ENCODE measurements at regions not wholly inside any gene's neighbourhood (a gene's known extent, or its start where the extent isn't known, plus 50 kb on each side); places are given as distances from the start of the nearest gene placed in this dataset.
"Not testable (repeated sequence)": the region's sequence is repeated elsewhere in the genome, so short reads cannot be mapped to it uniquely, and the experiment has no call there.

- DNase-seq = no peak
These were observed 264.9 kb downstream of the ZWINT start for GRCh38 chr10:56096226-56096517.

DNA sequence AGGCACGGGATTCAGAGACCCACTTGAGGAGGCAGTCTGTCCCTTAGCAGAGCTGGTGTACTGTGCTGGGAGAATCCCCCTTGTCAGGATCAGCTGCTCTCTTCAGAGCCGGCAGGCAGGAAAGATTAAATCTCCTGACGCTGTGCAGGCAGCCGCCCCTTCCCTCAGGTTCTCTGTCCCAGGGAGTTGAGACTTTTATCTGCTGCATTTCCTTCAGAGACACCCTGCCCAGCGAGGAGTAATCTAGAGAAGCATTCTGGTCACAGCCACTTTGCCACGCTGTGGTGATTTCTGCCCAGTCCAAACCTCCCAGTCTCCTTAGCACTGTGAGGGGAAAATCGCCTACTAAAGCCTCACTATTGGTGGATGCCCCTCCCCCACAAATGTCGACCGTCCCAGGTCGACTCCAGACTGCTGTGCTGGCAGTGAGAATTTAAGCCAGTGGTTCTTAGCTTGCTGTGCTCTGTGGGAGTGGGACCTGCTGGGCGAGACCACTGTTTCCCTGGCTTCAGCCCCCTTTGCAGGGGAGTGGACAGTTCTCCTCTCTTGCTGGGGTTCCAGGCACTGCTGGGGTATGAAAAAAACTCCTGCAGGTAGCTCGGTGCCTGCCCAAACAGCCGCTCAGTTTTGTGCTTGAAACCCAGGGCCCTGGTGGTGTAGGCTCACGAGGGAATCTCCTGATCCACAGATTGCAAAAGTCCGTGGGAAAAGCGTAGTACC lies 265.4 kb downstream of the ZWINT start:
- no peak for DNase-seq

DNA sequence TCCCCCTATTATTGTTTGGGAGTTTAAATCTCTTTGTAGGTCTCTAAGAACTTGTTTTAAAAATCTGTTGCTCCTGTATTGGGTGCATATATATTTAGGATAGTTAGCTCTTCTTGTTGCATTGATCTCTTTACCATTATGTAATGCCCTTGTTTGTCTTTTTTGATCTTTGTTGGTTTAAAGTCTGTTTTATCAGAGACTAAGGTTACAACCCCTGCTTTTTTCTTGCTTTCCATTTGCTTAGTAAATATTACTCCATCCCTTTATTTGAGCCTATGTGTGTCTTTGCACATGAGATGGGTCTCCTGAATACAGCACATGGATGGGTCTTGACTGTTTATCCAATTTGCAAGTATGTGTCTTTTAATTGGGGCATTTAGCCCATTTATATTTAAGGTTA lies 267.4 kb downstream of the ZWINT start:
- DNase-seq = not testable (repeated sequence)

- DNase-seq = no peak
These were observed 269.2 kb downstream of the ZWINT start for GRCh38 chr10:56091872-56092271.

GRCh38 chr10:56090914-56091540 lies 270.0 kb downstream of the ZWINT start:
- DNase-seq = no peak

- no peak for DNase-seq
These were observed 275.5 kb downstream of the ZWINT start for GRCh38 chr10:56085406-56086122.

- DNase-seq = no peak
These were observed 278.9 kb downstream of the ZWINT start for GRCh38 chr10:56082169-56082568.

DNA sequence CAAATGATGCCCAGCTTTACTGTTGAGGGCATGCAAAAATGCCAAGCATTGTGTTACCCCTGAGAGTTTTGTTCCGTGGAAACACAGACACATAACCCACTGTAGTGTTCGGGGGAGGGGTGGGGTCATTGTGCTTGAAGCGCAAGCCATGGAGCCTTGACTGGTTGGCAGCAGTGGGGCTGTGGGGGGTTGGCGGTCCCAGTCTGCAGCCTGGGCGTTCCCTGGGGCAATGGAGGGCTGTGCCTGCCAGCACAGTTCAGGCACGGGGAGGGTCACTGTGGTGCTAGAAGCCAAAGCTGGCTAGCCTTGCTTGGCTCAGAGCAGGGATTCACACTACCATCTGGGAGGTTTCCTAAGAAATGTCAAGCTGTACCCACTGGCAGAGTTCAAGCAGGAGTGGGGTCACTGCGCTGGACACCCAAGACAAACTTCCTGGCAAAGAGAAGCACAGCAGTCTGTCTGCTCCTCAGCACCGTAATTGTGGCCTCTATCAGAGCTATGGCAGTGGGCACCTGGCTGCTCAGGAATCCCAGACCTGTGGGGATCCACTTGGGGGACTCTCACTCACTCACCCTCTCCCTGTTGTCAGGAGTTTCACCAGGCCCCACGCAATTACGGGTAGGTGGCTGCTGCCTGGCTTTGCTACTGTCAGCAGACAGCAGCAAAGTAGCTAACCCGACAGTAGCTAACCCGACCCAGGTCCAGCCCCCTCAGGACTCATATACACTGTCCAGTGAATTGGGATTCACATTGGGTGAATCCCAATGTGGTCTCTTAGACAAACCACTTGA lies 292.4 kb downstream of the ZWINT start:
- no peak for DNase-seq

GRCh38 chr10:56068040-56068439 lies 293.0 kb downstream of the ZWINT start:
- DNase-seq = no peak

DNA sequence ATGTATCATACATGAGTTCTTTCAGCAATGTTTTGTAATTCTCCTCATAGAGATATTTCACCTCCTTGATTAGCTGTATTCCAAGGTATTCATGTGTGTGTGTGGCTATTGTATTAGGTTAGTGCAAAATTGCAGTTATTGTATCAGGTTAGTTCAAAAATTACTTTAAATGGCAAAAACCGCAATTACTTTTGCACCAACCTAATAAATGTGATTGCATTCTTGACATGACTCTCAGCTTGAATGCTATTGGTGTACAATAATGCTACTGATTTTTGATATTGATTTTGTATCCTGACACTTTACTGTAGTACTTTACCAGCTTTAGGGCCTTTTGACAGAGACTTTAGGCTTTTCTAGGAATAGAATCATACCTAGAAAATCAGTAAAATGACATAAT lies 297.4 kb downstream of the ZWINT start:
- no peak for DNase-seq

DNA sequence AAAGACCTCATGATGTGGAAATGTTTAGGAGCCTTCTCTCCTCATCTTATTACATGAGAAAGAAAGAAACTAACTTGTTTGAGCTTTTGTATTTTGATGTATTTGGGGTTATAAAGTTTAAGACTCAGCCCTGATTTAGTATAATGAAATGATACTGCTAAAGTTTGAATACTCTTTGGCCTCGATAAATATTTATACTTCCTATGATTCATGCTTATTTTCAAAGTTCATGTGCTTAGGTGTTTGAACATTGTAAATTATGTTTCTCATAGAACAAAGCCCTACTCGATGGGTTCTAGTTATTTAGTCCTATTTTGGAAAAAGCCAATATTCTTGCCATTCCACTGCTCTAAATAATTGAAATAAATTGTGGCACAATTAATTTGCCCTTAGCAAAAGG lies 303.2 kb downstream of the ZWINT start:
- no peak for DNase-seq

DNA sequence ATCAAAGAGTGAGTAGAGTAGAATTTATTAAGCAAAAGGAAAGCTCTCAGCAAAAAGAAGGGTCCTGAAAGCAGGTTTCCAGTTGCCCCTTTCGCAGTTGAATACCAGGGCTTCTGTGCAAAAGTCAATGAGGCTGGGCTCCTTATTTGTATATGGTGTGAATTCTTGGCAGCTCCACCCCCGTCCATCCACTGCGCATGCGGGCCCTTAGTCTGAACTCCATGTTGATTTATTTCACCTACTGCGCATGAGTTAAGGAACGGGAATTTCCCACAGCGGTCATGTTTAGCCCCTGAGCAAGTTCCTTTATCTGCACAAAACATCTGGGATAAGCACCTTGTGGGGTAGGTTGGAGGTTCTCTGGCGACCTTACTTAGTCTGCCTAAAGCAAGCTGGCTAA lies 325.6 kb downstream of the ZWINT start:
- DNase-seq = no peak

GRCh38 chr10:56028298-56029132 lies 332.5 kb downstream of the ZWINT start:
- no peak for DNase-seq

DNA sequence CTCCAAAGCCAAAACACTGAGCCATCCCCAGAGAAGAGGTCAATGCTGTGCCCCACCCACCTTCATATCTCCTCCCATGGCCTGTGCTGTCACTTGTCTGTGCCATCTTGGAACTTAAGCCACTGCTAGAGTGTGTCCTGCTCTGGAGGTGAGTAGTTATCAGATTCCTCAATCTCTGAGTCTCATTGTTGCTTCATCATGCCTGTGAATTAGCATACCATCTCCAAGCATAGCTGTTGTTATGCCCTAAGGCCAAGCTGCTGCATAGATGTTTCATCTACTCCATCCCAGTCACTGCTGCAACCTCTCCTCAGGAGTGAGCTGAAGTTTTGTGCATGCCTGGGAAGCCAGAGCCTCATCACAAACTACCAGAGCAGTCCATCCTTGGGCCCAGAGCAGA lies 349.0 kb downstream of the ZWINT start:
- no peak for DNase-seq

DNA sequence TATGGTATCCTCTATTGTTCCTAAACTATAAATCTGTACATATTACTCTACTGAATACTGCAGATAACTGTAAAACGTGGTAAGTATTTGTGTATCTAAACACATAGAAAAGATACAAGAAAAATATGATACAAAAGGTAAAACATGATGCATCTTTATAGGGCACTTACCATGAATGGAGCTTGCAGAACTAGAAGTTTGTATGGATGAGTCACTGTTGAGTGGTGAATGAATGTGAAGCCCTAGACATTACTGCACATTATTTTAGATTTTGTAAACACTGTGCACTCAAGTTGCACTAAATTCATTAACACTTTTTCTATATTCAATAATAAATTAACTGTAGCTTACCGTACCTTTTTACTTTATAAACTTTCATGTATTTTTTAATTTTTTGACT lies 357.5 kb downstream of the ZWINT start:
- DNase-seq = no peak

- no peak for DNase-seq
These were observed 371.9 kb downstream of the ZWINT start for GRCh38 chr10:55989188-55989587.

- no peak for DNase-seq
These were observed 381.9 kb downstream of the ZWINT start for GRCh38 chr10:55979203-55979602.

DNA sequence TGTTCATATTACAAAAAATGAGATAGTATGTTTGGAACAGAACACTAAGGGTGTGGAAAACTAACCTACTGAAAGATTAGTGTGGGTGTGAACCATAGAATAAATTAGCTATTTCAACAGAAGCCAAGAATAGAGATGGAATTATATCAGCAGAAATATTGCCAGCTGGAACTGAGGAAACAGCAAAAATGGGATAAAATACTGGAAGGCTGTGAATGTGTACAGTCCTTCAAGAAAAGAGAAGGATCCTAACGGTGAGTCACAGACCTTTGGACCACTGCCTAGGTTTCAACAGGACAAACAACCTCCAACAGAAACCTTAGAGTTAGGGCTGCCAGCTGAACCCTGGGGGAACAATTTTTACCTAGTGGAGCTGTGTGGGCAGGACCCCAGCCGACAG lies 395.0 kb downstream of the ZWINT start:
- no peak for DNase-seq

DNA sequence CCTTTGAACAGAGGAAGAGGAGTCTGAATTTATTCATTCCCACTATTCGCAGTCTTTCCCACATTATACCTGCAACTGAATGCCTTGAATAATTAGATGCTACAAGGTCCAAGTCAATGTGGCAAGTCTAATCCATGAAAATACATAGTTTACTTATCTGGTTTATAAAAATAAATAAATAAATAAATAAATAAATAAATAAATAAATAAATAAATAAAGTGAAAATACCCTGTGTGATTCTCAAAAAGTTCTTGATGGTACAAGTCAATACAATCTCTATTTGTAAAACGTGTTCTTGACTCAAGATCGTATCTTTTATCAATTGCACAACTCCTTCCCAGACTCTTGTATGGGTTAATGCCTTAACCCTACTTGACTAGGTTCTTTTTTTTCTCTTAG lies 417.7 kb downstream of the ZWINT start:
- DNase-seq = no peak

DNA sequence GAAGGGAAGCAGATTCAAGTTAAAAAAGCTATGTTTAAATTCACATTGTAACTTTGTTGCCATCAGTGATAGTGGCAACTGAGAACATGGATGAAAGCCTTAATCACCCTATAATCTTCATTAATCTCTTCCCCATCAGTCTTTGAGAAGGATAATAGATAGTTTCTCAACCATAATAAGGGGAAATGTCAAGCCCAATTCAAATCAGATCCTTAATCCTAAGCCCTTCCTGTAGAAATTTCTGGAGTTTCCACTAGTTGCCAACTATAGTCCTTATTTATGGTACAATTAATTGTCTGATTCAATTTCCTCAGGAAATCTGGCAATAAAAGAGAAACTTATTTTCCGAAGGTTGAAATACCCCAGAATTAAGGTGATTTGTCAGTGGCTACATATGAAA lies 431.8 kb downstream of the ZWINT start:
- DNase-seq = no peak

GRCh38 chr10:55899472-55900147 lies 461.4 kb downstream of the ZWINT start:
- not testable (repeated sequence) for DNase-seq

DNA sequence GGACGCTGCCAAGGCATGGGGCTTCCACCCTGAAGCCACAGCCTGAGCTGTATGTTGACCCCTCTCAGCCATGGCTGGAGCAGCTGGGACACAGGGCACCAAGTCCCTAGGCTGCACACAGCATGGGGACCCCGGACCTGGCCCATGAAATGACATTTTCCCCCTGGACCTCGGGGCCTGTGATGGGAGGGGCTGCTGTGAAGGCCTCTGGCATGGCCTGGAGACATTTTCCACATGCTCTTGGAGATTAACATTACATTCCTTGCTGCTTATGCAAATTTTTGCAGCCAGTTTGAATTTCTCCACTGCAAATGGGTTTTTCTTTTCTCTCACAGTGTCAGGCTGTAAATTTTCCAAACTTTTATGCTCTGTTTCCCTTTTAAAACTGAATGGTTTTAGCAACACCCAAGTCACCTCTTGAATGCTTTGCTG lies 463.6 kb downstream of the ZWINT start:
- DNase-seq = no peak

All from NCI-H1694 (cell line).